Bronchial epithelial cell (primary cell): ENCODE measurements at regions not wholly inside any gene's neighbourhood (a gene's known extent, or its start where the extent isn't known, plus 50 kb on each side); places are given as distances from the start of the nearest gene placed in this dataset.

Source experiments
- DNase-seq: peaks from one replicate; pipeline ENCODE4 v3.0.0-alpha.2; 2010; ENCODE audit warnings: low read depth
- FAIRE-seq: peaks from 2 replicates; lab custom pipeline; 2011; peaks lifted over from hg19 to GRCh38; lab: Jason Lieb, UNC
- H3K27me3 ChIP-seq: 2 replicates; pipeline ENCODE4 v1.5.1; 2011; ENCODE audit warnings: low read length; ENCODE audit not compliant: control insufficient read depth, insufficient read depth
- H3K36me3 ChIP-seq: 2 replicates; pipeline ENCODE4 v1.5.1; 2011; ENCODE audit warnings: low read length; ENCODE audit not compliant: control insufficient read depth, insufficient read depth
- H3K4me3 ChIP-seq: 2 replicates; pipeline ENCODE4 v1.5.1; 2011; ENCODE audit warnings: mild to moderate bottlenecking, low read depth, low read length, control low read depth
- TF ChIP-seq, protein P1 (sequence below): IDR thresholded peaks from 2 replicates; pipeline ENCODE4 v1.5.1; 2011; ENCODE audit warnings: mild to moderate bottlenecking, moderate library complexity, low read length, control low read depth, inconsistent platforms; ENCODE audit not compliant: insufficient read depth, severe bottlenecking

DNA sequence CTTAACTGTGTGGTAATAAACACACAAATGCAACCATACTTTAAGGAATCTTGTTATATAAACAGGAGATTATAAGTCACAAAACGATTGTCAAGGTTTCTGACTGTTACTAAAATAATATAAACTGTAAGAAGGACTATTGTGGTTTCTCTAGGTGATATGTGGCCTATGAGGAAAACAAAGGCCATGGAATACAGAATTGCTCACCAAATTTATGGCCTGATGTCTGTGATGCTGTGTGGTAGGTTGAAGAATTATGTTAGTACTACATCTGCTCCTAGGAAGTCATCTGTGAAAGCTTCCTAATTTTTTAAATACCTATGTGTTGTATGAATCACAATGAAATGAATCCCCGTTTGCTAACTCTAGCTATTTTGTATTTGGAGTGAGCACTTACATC is 875.4 kb upstream of the MAP3K7 start:
- Histone ChIP-seq H3K4me3 (no peak overlapping the region), H3K27me3 (no peaks in the 10 kb centered on the region), H3K36me3 (no peaks in the 10 kb centered on the region)
- no peak for FAIRE-seq
- TF ChIP-seq, protein P1, sequence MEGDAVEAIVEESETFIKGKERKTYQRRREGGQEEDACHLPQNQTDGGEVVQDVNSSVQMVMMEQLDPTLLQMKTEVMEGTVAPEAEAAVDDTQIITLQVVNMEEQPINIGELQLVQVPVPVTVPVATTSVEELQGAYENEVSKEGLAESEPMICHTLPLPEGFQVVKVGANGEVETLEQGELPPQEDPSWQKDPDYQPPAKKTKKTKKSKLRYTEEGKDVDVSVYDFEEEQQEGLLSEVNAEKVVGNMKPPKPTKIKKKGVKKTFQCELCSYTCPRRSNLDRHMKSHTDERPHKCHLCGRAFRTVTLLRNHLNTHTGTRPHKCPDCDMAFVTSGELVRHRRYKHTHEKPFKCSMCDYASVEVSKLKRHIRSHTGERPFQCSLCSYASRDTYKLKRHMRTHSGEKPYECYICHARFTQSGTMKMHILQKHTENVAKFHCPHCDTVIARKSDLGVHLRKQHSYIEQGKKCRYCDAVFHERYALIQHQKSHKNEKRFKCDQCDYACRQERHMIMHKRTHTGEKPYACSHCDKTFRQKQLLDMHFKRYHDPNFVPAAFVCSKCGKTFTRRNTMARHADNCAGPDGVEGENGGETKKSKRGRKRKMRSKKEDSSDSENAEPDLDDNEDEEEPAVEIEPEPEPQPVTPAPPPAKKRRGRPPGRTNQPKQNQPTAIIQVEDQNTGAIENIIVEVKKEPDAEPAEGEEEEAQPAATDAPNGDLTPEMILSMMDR = no peak
- DNase-seq = no peak

DNA sequence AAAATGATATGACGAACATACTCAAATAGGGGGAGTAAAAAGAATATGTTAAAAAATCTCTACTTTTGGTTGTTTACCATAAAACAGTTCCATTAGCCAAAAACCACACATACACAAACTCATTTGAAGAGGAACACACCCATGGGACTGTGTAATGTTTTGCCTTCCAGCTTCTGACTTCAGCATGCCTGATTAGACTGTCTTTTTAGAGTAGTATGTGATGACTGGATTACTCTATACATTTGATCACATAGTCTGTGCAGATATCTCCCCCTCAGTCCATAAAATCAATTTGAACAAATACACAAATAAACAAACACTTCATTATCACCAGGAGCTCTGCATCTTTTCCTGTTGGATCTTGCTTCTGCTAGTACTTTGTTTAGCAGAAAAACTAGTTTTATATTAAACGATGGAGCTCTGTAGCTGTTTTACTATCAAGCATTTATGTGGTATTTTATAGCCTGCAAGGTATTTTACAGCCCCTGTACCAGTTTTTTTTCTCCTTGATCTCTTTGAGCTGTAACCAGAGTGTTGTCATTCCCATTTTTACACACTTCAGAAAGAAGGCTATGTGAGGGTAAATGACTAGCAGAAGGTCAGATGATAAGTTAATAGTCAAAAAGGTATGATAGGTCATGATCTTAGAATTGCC is 866.5 kb upstream of the MAP3K7 start:
- Histone ChIP-seq H3K4me3 (no peak overlapping the region), H3K27me3 (no peaks in the 10 kb centered on the region), H3K36me3 (no peaks in the 10 kb centered on the region)
- DNase-seq (no peak), FAIRE-seq (no peak)
- TF ChIP-seq, protein P1 = no peak

DNA sequence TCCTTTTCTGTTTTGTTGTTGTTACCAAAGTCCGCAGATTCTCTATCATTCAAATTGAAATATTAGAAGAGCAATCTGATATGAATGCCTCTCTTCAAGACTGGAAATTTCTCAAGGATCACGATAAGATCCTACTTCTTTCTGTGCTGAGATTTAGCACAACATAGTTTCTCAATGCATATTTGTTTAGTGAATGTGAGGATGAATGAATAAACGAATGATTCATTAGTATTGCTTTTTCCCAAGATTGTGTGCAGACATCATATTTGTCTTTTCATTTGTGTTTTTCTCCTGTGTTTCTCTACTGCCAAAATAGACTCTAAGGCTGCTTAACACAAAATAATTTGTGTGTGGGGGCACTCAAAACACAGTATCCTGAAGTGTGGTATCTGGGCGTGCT is 862.7 kb upstream of the MAP3K7 start:
- Histone ChIP-seq H3K36me3 (no peaks in the 10 kb centered on the region), H3K27me3 (no peaks in the 10 kb centered on the region), H3K4me3 (no peak overlapping the region)
- peak; percentile 26 for DNase-seq
- TF ChIP-seq, protein P1 = no peak
- FAIRE-seq = no peak

DNA sequence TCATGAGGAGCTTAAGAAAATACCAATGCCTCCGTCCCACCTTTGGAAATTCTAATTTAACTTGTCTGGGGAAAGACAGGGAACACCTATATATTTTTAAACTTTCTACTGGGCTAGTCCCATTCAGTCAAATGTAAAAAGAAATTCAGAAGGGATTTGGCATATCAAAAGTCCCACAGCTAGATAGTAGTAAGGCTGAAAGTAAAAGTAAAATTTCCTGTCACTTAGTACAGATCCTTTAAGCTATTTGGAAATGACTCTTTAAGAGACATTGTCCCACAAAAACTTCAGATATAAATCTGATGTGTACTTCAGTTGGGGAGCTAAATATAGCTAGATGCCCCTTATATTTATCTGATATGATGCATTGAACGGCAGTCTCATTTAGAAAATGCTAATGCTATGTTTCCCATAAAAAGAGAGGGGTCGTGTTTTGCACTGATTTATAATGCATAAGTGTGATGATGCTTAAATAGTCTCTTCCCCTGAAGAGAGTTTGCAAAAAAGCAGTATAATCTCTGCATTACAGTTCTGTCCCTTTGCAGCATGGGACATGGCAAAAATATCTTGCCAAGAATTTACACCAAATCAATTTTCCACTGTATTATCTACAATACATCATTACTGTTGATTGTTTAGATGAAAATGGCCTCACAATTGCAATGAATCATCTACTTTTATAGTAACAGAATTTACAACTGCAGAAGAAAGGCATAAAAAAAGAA is 860.8 kb upstream of the MAP3K7 start:
- no peaks in the 10 kb centered on the region for H3K27me3 ChIP-seq
- H3K36me3 ChIP-seq = no peaks in the 10 kb centered on the region
- DNase-seq (no peak), FAIRE-seq (no peak)
- TF ChIP-seq, protein P1 = no peak
- H3K4me3 ChIP-seq = no peak overlapping the region

DNA sequence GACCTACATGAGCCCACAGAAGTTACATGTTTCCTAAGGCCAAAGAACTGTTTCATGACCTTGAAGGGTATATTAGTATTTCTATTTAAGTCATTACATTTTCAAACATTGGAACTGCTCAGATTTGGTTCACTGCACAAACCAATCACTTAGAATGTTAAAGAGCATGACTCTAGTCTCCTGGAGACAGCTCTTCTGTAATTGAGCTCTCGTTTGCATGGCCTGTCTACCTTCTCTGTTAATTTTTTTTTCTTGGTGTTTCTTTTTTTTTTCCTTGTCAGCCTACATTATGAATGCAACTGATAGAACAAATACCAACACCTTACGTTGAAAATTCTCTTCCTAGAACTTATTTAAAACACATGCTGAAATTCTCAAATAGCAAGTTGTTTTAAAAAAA is 860.2 kb upstream of the MAP3K7 start:
- Histone ChIP-seq H3K4me3 (no peak overlapping the region), H3K36me3 (no peaks in the 10 kb centered on the region), H3K27me3 (no peaks in the 10 kb centered on the region)
- FAIRE-seq (no peak), DNase-seq (no peak)
- TF ChIP-seq, protein P1 = no peak
